T-helper 1 cell (primary cell): ENCODE measurements at regions not wholly inside any gene's neighbourhood (a gene's known extent, or its start where the extent isn't known, plus 50 kb on each side); places are given as distances from the start of the nearest gene placed in this dataset.

Experiments
- DNase-seq, 5 donors: peaks; one replicate each; pipeline ENCODE4 v3.0.0-alpha.2; 2012 to 2020

GRCh38 chr6:165872811-165873210 lies 209.8 kb upstream of the PDE10A start:
- DNase-seq, result no peak

- DNase-seq, result no peak
These were observed 209.3 kb upstream of the PDE10A start for GRCh38 chr6:165872311-165872710.

GRCh38 chr6:165871571-165871970 lies 208.5 kb upstream of the PDE10A start:
- no peak for DNase-seq

GRCh38 chr6:165869526-165869925 lies 206.5 kb upstream of the PDE10A start:
- DNase-seq, result no peak

- no peak for DNase-seq
These were observed 201.9 kb upstream of the PDE10A start for GRCh38 chr6:165864925-165865324.

- no peak for DNase-seq
These were observed 201.2 kb upstream of the PDE10A start for GRCh38 chr6:165864218-165864617.

GRCh38 chr6:165863801-165864200 lies 200.8 kb upstream of the PDE10A start:
- no peak for DNase-seq

GRCh38 chr6:165862813-165863212 lies 199.8 kb upstream of the PDE10A start:
- DNase-seq, result no peak

- no peak for DNase-seq
These were observed 198.2 kb upstream of the PDE10A start for GRCh38 chr6:165861226-165861625.

- DNase-seq, result no peak
These were observed 195.5 kb upstream of the PDE10A start for GRCh38 chr6:165858586-165858985.

- DNase-seq, result no peak
These were observed 192.8 kb upstream of the PDE10A start for GRCh38 chr6:165855856-165856255.

GRCh38 chr6:165854863-165855593 lies 192.0 kb upstream of the PDE10A start:
- DNase-seq, result no peak

- no peak for DNase-seq
These were observed 191.2 kb upstream of the PDE10A start for GRCh38 chr6:165854061-165854862.

- no peak for DNase-seq
These were observed 189.6 kb upstream of the PDE10A start for GRCh38 chr6:165852676-165853075.

- DNase-seq, result peak in 3 of 5 donors; percentile 25 to 46 (median 35)
These were observed 187.5 kb upstream of the PDE10A start for GRCh38 chr6:165850434-165851019.

GRCh38 chr6:165849534-165850430 lies 186.7 kb upstream of the PDE10A start:
- DNase-seq, result no peak

- no peak for DNase-seq
These were observed 185.0 kb upstream of the PDE10A start for GRCh38 chr6:165848086-165848426.

- no peak for DNase-seq
These were observed 184.5 kb upstream of the PDE10A start for GRCh38 chr6:165847407-165848085.

- DNase-seq, result no peak
These were observed 183.3 kb upstream of the PDE10A start for GRCh38 chr6:165846123-165846966.

- no peak for DNase-seq
These were observed 182.5 kb upstream of the PDE10A start for GRCh38 chr6:165845493-165845892.

- DNase-seq, result no peak
These were observed 181.8 kb upstream of the PDE10A start for GRCh38 chr6:165844801-165845364.
